Thyroid gland (tissue), 4 donors: ENCODE measurements at regions not wholly inside any gene's neighbourhood (a gene's known extent, or its start where the extent isn't known, plus 50 kb on each side); places are given as distances from the start of the nearest gene placed in this dataset.

Experiments used
- CTCF ChIP-seq, 6 experiments: fragments of 200-600 bp in 3 of 6; fragments of 450-650 bp in 3 of 6; sonication (generic) in 3 of 6; IDR thresholded peaks; one replicate each; pipeline ENCODE4 v1.5.1; 2016 to 2019; ENCODE audit warnings: antibody characterized with exemption in 6 of 6, mild to moderate bottlenecking in 2 of 6, inconsistent platforms in 1 of 6, moderate library complexity in 1 of 6
- POLR2A ChIP-seq, 2 donors: fragments of 450-650 bp; IDR thresholded peaks; one replicate each; pipeline ENCODE4 v1.6.1; 2017; ENCODE audit warnings: antibody characterized with exemption in 2 of 2, mild to moderate bottlenecking in 2 of 2, moderate library complexity in 1 of 2

GRCh38 chr6:150534553-150534952 lies 65.1 kb upstream of the PLEKHG1 start:
- TF ChIP-seq POLR2A (IDR thresholded peaks at IDR 0.05) (no peak), CTCF (IDR thresholded peaks at IDR 0.05) (no peak)
